ENCODE measurements at regions not wholly inside any gene's neighbourhood (a gene's known extent, or its start where the extent isn't known, plus 50 kb on each side); places are given as distances from the start of the nearest gene placed in this dataset.
"Not testable (repeated sequence)": the region's sequence is repeated elsewhere in the genome, so short reads cannot be mapped to it uniquely, and the experiment has no call there.

DNA sequence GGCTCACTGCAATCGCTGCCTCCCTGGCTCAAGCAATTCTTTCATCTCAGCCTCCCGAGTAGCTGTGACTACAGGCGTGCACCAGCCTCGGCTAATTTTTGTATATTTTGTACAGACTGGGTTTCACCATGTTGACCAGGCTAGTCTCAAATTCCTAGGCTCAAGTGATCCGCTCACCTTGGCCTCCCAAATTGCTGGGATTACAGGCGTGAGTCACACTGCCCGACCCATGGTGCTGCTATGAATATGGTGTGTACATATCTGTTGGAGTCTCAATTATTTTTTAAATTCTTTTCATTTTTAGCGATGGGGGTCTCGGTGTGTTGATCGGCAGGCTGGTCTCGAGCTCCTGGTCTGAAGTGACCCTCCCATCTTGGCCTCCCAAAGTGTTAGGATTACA lies 78.0 kb upstream of the PRKX start:
- Histone ChIP-seq H3K9me3 (ENCODE audit: control insufficient read depth in 4 of 4, insufficient read depth in 3 of 4, low read length in 3 of 4) (no peaks in the 10 kb centered on the region), H3K4me3 (no peak overlapping the region), H3K27ac (ENCODE audit: low read depth in 1 of 2, low read length in 1 of 2) (no peak overlapping the region), H3K4me1 (ENCODE audit: control insufficient read depth in 5 of 5, insufficient read depth in 5 of 5, low read length in 5 of 5) (no peaks in the 10 kb centered on the region), H3K36me3 (ENCODE audit: control insufficient read depth in 4 of 4, insufficient read depth in 4 of 4, low read length in 4 of 4) (no peaks in the 10 kb centered on the region), H3K9ac (ENCODE audit: insufficient read depth in 1 of 2, low read length in 2 of 2) (no peak overlapping the region), H3K27me3 (ENCODE audit: control insufficient read depth in 3 of 3, insufficient read depth in 3 of 3, low read length in 2 of 3) (peaks cover 0 to 35% (median 16%) of the 10 kb centered on the region in 3 donors)
- TF ChIP-seq, protein P1, sequence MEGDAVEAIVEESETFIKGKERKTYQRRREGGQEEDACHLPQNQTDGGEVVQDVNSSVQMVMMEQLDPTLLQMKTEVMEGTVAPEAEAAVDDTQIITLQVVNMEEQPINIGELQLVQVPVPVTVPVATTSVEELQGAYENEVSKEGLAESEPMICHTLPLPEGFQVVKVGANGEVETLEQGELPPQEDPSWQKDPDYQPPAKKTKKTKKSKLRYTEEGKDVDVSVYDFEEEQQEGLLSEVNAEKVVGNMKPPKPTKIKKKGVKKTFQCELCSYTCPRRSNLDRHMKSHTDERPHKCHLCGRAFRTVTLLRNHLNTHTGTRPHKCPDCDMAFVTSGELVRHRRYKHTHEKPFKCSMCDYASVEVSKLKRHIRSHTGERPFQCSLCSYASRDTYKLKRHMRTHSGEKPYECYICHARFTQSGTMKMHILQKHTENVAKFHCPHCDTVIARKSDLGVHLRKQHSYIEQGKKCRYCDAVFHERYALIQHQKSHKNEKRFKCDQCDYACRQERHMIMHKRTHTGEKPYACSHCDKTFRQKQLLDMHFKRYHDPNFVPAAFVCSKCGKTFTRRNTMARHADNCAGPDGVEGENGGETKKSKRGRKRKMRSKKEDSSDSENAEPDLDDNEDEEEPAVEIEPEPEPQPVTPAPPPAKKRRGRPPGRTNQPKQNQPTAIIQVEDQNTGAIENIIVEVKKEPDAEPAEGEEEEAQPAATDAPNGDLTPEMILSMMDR (IDR thresholded peaks at IDR 0.05; ENCODE audit: control extremely low read depth, extremely low read depth), result no peak
- ATAC-seq (ENCODE audit: insufficient read depth, low FRiP score) (no peak), DNase-seq (no peak)
- 91 to 95% methylated on average over 11 of the region's 11 CpGs for WGBS, 2 donors

DNA sequence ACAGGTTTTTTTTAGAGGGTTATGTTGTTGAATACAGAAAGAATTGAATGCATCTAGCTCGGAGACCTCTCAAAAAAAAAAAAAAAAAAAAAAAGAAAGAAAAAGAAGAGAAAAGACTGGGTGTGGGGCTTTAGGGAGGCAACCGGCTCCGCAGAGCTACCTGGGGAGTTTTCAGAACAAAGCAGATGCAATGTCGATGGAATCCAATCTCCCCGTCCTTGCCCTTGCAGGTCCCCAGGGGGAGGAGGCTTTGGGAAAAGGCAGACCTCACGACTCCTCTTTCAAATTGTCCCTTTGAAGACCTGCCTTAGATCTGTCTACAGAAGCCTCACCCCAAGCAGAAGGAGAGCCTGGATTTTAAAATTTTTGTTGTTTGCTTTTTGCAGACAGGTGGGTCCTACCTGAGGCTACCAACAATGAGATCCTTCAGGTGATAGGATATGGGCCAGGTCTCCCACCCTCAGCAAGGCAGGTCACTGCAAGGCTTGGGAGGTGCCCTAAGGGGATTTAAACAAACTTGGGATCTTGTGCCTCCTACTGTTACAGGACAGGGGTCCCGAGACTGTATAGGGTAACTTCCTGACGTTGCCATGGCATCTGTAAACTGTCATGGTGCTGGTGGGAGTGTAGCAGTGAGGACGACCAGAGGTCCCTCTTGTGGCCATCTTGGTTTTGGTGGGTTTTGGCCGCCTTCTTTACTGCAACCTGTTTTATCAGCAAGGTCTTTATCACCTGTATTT lies 75.2 kb upstream of the PRKX start:
- 24 to 31% methylated on average over 8 to 10 of the region's 10 CpGs for WGBS, 2 donors
- Histone ChIP-seq H3K27ac (ENCODE audit: low read depth in 1 of 2, low read length in 1 of 2) (no peak overlapping the region), H3K9ac (ENCODE audit: insufficient read depth in 1 of 2, low read length in 2 of 2) (no peak overlapping the region), H3K36me3 (ENCODE audit: control insufficient read depth in 4 of 4, insufficient read depth in 4 of 4, low read length in 4 of 4) (no peaks in the 10 kb centered on the region), H3K27me3 (ENCODE audit: control insufficient read depth in 3 of 3, insufficient read depth in 3 of 3, low read length in 2 of 3) (peaks cover 0 to 33% (median 12%) of the 10 kb centered on the region in 3 donors), H3K4me3 (no peak overlapping the region), H3K4me1 (ENCODE audit: control insufficient read depth in 5 of 5, insufficient read depth in 5 of 5, low read length in 5 of 5) (no peaks in the 10 kb centered on the region), H3K9me3 (ENCODE audit: control insufficient read depth in 4 of 4, insufficient read depth in 3 of 4, low read length in 3 of 4) (no peaks in the 10 kb centered on the region)
- no peak for ATAC-seq (ENCODE audit: insufficient read depth, low FRiP score)
- TF ChIP-seq, protein P1 (IDR thresholded peaks at IDR 0.05; ENCODE audit: control extremely low read depth, extremely low read depth), result no peak
- DNase-seq, result no peak

DNA sequence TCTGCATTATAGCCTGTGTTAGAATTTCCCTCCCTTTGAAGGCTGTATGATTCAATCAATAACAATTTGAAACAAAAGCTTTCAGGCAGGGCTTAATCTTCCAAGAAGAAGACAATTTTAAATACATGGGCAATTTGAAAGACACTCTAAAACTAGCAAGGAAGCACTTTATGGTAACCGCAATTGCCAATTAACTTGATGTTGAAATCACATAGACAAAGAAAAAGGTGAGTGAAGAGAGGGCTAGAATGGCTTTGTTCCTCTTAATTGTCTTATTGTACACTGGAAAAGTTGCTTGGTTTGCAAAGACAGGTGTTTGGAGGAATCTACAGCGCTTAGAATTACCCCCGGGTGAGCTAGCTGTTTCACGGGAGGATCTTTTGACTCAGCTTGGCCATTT lies 74.4 kb upstream of the PRKX start:
- Histone ChIP-seq H3K36me3 (ENCODE audit: control insufficient read depth in 4 of 4, insufficient read depth in 4 of 4, low read length in 4 of 4) (no peaks in the 10 kb centered on the region), H3K9me3 (ENCODE audit: control insufficient read depth in 4 of 4, insufficient read depth in 3 of 4, low read length in 3 of 4) (no peaks in the 10 kb centered on the region), H3K4me3 (no peak overlapping the region), H3K27me3 (ENCODE audit: control insufficient read depth in 3 of 3, insufficient read depth in 3 of 3, low read length in 2 of 3) (peaks cover 0 to 28% (median 10%) of the 10 kb centered on the region in 3 donors), H3K9ac (ENCODE audit: insufficient read depth in 1 of 2, low read length in 2 of 2) (no peak overlapping the region), H3K27ac (ENCODE audit: low read depth in 1 of 2, low read length in 1 of 2) (no peak overlapping the region), H3K4me1 (ENCODE audit: control insufficient read depth in 5 of 5, insufficient read depth in 5 of 5, low read length in 5 of 5) (no peaks in the 10 kb centered on the region)
- TF ChIP-seq, protein P1 (IDR thresholded peaks at IDR 0.05; ENCODE audit: control extremely low read depth, extremely low read depth), result no peak
- DNase-seq (no peak), ATAC-seq (ENCODE audit: insufficient read depth, low FRiP score) (no peak)
- WGBS, 2 donors, result 56 to 69% methylated on average over 4 of the region's 4 CpGs

DNA sequence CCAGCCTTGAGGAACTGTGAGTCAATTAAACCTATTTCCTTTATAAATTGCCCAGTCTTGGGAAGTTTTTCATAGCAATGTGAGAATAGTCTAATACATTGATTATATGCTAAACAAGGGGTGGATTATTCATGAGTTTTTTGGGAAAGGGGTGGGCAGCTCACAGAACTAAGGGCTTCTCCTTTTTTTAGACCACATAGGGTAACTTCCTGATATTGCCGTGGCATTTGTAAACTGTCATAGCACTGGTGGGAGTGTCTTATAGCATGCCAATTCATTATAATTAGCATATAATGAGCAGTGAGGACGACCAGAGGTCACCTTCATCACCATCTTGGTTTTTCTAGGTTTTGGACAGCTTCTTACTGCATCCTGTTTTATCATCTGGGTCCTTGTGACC lies 72.4 kb upstream of the PRKX start:
- peaks cover 0 to 35% (median 5%) of the 10 kb centered on the region in 3 donors for H3K27me3 ChIP-seq (ENCODE audit: control insufficient read depth in 3 of 3, insufficient read depth in 3 of 3, low read length in 2 of 3)
- not testable (repeated sequence) for ATAC-seq (ENCODE audit: insufficient read depth, low FRiP score); H3K9ac ChIP-seq (ENCODE audit: insufficient read depth in 1 of 2, low read length in 2 of 2); H3K4me1 ChIP-seq (ENCODE audit: control insufficient read depth in 5 of 5, insufficient read depth in 5 of 5, low read length in 5 of 5); DNase-seq; H3K4me3 ChIP-seq; H3K9me3 ChIP-seq (ENCODE audit: control insufficient read depth in 4 of 4, insufficient read depth in 3 of 4, low read length in 3 of 4); H3K36me3 ChIP-seq (ENCODE audit: control insufficient read depth in 4 of 4, insufficient read depth in 4 of 4, low read length in 4 of 4); H3K27ac ChIP-seq (ENCODE audit: low read depth in 1 of 2, low read length in 1 of 2)
- WGBS, 2 donors, result 20 to 40% methylated on average over 2 of the region's 2 CpGs

All from lung (tissue), 11 donors.